ENCODE measurements at regions not wholly inside any gene's neighbourhood (a gene's known extent, or its start where the extent isn't known, plus 50 kb on each side); places are given as distances from the start of the nearest gene placed in this dataset.

DNA sequence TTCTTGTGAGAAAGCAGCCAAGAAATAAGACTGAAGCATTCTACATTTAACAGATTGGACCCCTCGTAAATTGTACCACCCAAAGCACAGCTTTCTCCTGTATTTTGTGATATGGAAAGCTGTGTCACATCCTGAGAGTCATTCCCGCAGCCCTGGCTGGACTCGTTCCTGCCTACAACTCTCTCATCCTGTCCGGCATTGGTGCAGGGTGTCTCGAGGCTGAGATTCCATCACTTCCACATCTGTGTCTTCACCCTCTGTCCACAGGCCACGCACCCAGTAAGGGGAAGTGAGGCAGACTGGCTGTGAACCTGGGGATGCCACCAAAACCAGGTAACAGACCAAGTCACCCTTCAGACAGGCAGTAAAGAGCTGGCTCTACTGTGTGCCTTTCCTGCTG lies 146.2 kb upstream of the KLF6 start:
- Histone ChIP-seq H3K9me3 (ENCODE audit: control insufficient read depth, insufficient read depth, low read depth, low read length) (no peaks in the 10 kb centered on the region), H3K36me3 (ENCODE audit: control insufficient read depth in 2 of 2, insufficient read depth in 1 of 2, low read length in 2 of 2) (no peaks in the 10 kb centered on the region), H3K27ac (ENCODE audit: extremely low read depth, low read depth, low read length) (no peak overlapping the region), H3K4me3 (ENCODE audit: low read depth, low read length) (no peak overlapping the region), H3K4me1 (ENCODE audit: control insufficient read depth, insufficient read depth, low read length) (no peaks in the 10 kb centered on the region)
- TF ChIP-seq, protein P1, sequence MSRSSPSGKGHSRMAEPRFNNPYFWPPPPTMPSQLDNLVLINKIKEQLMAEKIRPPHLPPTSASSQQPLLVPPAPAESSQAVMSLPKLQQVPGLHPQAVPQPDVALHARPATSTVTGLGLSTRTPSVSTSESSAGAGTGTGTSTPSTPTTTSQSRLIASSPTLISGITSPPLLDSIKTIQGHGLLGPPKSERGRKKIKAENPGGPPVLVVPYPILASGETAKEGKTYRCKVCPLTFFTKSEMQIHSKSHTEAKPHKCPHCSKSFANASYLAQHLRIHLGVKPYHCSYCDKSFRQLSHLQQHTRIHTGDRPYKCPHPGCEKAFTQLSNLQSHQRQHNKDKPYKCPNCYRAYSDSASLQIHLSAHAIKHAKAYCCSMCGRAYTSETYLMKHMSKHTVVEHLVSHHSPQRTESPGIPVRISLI (tag by site-specific recombination; IDR thresholded peaks at IDR 0.05): no peak
- TF ChIP-seq ZNF175 (tag by site-specific recombination; IDR thresholded peaks at IDR 0.05): no peak
- no peak for TF ChIP-seq SALL2 (tag by site-specific recombination; IDR thresholded peaks at IDR 0.05; ENCODE audit: borderline replicate concordance)
- no peak for TF ChIP-seq ZNF24 (tag by site-specific recombination; IDR thresholded peaks at IDR 0.05)
- no peak for TF ChIP-seq ZBTB48 (tag by site-specific recombination; IDR thresholded peaks at IDR 0.05)
- no peak for TF ChIP-seq ZNF133 (tag by site-specific recombination; IDR thresholded peaks at IDR 0.05)
- no peak for TF ChIP-seq ZNF221 (tag by site-specific recombination; IDR thresholded peaks at IDR 0.05; ENCODE audit: borderline replicate concordance)
- TF ChIP-seq, protein P2, sequence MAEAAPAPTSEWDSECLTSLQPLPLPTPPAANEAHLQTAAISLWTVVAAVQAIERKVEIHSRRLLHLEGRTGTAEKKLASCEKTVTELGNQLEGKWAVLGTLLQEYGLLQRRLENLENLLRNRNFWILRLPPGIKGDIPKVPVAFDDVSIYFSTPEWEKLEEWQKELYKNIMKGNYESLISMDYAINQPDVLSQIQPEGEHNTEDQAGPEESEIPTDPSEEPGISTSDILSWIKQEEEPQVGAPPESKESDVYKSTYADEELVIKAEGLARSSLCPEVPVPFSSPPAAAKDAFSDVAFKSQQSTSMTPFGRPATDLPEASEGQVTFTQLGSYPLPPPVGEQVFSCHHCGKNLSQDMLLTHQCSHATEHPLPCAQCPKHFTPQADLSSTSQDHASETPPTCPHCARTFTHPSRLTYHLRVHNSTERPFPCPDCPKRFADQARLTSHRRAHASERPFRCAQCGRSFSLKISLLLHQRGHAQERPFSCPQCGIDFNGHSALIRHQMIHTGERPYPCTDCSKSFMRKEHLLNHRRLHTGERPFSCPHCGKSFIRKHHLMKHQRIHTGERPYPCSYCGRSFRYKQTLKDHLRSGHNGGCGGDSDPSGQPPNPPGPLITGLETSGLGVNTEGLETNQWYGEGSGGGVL (tag by site-specific recombination; IDR thresholded peaks at IDR 0.05): no peak
- TF ChIP-seq GLIS1 (tag by site-specific recombination; IDR thresholded peaks at IDR 0.05): no peak
- TF ChIP-seq KLF7 (tag by site-specific recombination; IDR thresholded peaks at IDR 0.05; ENCODE audit: borderline replicate concordance): no peak
- no peak for TF ChIP-seq MYNN (tag by site-specific recombination; IDR thresholded peaks at IDR 0.05; ENCODE audit: borderline replicate concordance)
- TF ChIP-seq ZNF521 (tag by site-specific recombination; IDR thresholded peaks at IDR 0.05): no peak
- no peak for TF ChIP-seq GFI1B (tag by site-specific recombination; IDR thresholded peaks at IDR 0.05)
- no peak for TF ChIP-seq ZNF549 (tag by site-specific recombination; IDR thresholded peaks at IDR 0.05)
- TF ChIP-seq WT1 (tag by site-specific recombination; IDR thresholded peaks at IDR 0.05): no peak
- TF ChIP-seq, protein P3, sequence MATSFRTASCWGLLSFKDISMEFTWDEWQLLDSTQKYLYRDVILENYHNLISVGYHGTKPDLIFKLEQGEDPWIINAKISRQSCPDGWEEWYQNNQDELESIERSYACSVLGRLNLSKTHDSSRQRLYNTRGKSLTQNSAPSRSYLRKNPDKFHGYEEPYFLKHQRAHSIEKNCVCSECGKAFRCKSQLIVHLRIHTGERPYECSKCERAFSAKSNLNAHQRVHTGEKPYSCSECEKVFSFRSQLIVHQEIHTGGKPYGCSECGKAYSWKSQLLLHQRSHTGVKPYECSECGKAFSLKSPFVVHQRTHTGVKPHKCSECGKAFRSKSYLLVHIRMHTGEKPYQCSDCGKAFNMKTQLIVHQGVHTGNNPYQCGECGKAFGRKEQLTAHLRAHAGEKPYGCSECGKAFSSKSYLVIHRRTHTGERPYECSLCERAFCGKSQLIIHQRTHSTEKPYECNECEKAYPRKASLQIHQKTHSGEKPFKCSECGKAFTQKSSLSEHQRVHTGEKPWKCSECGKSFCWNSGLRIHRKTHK (tag by site-specific recombination; IDR thresholded peaks at IDR 0.05): no peak
- CTCF ChIA-PET: interaction anchor here (0.5 to 2.0 kb wide), 3 partner anchors 725 to 755 kb away, joined by 3 to 5 read pairs (median 3); no protein-coding TSS in a partner anchor
- POLR2A ChIA-PET: no interaction called here

DNA sequence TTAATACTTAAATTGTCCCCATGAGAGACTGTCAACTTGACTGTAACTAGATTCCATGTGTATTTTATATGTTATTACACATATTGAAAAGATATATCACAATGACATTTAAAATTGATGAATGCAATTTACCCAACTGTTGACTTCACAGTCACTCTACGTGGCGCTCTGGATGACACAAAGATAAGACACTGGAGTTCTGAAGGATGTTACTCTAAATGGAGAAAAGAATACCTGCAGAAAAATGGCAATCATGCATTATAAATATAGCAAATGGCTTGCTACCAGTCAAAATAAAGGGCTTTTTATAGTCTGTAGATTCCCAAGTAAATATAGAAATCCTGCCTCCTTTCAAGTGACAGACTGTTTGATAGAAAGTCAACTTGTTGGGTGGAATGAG lies 143.6 kb upstream of the KLF6 start:
- Histone ChIP-seq H3K27ac (ENCODE audit: extremely low read depth, low read depth, low read length) (no peak overlapping the region), H3K36me3 (ENCODE audit: control insufficient read depth in 2 of 2, insufficient read depth in 1 of 2, low read length in 2 of 2) (no peaks in the 10 kb centered on the region), H3K4me3 (ENCODE audit: low read depth, low read length) (no peak overlapping the region), H3K9me3 (ENCODE audit: control insufficient read depth, insufficient read depth, low read depth, low read length) (no peaks in the 10 kb centered on the region), H3K4me1 (ENCODE audit: control insufficient read depth, insufficient read depth, low read length) (no peaks in the 10 kb centered on the region)
- no peak for TF ChIP-seq ZNF16 (tag by site-specific recombination; IDR thresholded peaks at IDR 0.05; ENCODE audit: low read depth)
- TF ChIP-seq ZSCAN30 (tag by site-specific recombination; IDR thresholded peaks at IDR 0.05): no peak
- TF ChIP-seq, protein P4, sequence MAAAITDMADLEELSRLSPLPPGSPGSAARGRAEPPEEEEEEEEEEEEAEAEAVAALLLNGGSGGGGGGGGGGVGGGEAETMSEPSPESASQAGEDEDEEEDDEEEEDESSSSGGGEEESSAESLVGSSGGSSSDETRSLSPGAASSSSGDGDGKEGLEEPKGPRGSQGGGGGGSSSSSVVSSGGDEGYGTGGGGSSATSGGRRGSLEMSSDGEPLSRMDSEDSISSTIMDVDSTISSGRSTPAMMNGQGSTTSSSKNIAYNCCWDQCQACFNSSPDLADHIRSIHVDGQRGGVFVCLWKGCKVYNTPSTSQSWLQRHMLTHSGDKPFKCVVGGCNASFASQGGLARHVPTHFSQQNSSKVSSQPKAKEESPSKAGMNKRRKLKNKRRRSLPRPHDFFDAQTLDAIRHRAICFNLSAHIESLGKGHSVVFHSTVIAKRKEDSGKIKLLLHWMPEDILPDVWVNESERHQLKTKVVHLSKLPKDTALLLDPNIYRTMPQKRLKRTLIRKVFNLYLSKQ (tag by site-specific recombination; IDR thresholded peaks at IDR 0.05; ENCODE audit: borderline replicate concordance): no peak
- TF ChIP-seq ZNF629 (tag by site-specific recombination; IDR thresholded peaks at IDR 0.05): no peak
- TF ChIP-seq ZNF571 (tag by site-specific recombination; IDR thresholded peaks at IDR 0.05): no peak
- TF ChIP-seq ZIC2 (tag by site-specific recombination; IDR thresholded peaks at IDR 0.05): no peak
- TF ChIP-seq ZNF350 (tag by site-specific recombination; IDR thresholded peaks at IDR 0.05): no peak
- TF ChIP-seq ZNF10 (tag by site-specific recombination; IDR thresholded peaks at IDR 0.05): no peak
- TF ChIP-seq ZNF175 (tag by site-specific recombination; IDR thresholded peaks at IDR 0.05): no peak
- TF ChIP-seq ZNF670 (tag by site-specific recombination; IDR thresholded peaks at IDR 0.05; ENCODE audit: low read depth): no peak
- TF ChIP-seq ZNF664 (tag by site-specific recombination; IDR thresholded peaks at IDR 0.05): no peak
- TF ChIP-seq ZNF501 (tag by site-specific recombination; IDR thresholded peaks at IDR 0.05): no peak
- no peak for TF ChIP-seq ZNF140 (tag by site-specific recombination; IDR thresholded peaks at IDR 0.05)
- no peak for TF ChIP-seq ZBTB1 (tag by site-specific recombination; IDR thresholded peaks at IDR 0.05)
- CTCF ChIA-PET: no interaction called here
- POLR2A ChIA-PET: interaction anchor here (1.5 kb wide), 1 partner anchor 143 kb away, joined by 6 read pairs; the partner anchor contains the start of gene KLF6
